ENCODE measurements at regions not wholly inside any gene's neighbourhood (a gene's known extent, or its start where the extent isn't known, plus 50 kb on each side); places are given as distances from the start of the nearest gene placed in this dataset.
"Not testable (repeated sequence)": the region's sequence is repeated elsewhere in the genome, so short reads cannot be mapped to it uniquely, and the experiment has no call there.

DNA sequence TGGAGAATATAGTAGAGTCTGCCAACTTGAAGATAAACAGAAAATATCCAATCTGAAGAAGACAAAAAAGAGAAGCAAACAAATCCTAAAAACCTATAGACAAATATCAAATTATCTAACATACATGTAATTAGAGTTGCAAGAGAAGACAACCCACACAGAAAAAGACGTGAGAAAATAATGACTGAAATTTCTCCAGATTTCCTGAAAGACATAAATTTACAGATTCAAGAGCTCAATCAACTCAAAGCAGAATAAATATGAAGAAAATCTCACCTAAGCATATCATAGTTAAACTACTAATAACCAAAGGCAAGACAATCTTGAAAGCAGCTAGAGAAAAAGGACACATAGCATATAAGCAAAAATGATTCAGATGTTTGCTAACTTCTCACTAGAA lies 261.2 kb upstream of the NFIA start:
- Histone ChIP-seq H3K36me3 (ENCODE audit: control insufficient read depth, low read depth, low read length) (no peaks in the 10 kb centered on the region), H3K27ac (ENCODE audit: low read length) (no peak overlapping the region), H3K4me3 (ENCODE audit: low read length) (no peak overlapping the region), H3K4me1 (ENCODE audit: control insufficient read depth, low read depth, low read length) (no peaks in the 10 kb centered on the region), H3K9ac (ENCODE audit: low read length) (no peak overlapping the region), H3K27me3 (ENCODE audit: control insufficient read depth, insufficient read depth, low read length) (no peaks in the 10 kb centered on the region), H3K9me3 (ENCODE audit: control insufficient read depth, low read depth, low read length) (no peaks in the 10 kb centered on the region)

DNA sequence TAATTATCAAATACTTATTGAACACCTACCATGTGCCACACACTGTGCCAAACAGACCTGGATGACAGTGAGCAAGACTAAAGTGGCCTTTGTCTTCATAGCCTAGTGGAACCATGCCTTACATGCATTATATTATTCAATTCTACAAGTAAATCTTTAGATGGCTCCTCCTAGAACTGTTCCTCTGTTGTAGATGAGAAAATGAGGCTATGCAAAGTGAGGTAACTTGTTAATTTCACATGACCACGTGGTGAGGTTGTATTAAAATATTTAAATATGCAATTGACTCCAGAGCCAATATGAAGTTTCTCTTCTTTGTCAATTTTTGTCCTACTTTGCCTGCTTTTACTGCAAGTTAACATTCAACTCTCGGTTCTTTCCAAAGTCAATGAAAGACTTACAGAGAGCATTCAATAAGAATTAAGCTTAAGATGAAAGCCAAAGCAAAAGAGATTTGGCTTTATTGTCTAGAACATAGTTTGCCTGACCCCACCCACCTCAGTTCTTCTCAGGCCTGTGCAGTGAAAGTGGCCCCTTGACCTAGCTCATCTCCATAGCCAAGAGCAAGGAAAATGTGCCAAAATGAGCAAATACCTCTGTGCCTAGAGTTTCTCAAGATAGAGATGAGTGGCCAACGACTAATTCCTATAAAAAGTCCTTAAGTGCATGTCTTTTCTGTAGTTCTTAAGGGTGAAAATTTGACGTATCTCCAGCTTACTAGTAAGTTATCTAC lies 263.2 kb upstream of the NFIA start:
- Histone ChIP-seq H3K27me3 (ENCODE audit: control insufficient read depth, insufficient read depth, low read length) (no peaks in the 10 kb centered on the region), H3K4me1 (ENCODE audit: control insufficient read depth, low read depth, low read length) (no peaks in the 10 kb centered on the region), H3K9me3 (ENCODE audit: control insufficient read depth, low read depth, low read length) (no peaks in the 10 kb centered on the region), H3K4me3 (ENCODE audit: low read length) (no peak overlapping the region), H3K9ac (ENCODE audit: low read length) (no peak overlapping the region), H3K27ac (ENCODE audit: low read length) (no peak overlapping the region), H3K36me3 (ENCODE audit: control insufficient read depth, low read depth, low read length) (no peaks in the 10 kb centered on the region)

DNA sequence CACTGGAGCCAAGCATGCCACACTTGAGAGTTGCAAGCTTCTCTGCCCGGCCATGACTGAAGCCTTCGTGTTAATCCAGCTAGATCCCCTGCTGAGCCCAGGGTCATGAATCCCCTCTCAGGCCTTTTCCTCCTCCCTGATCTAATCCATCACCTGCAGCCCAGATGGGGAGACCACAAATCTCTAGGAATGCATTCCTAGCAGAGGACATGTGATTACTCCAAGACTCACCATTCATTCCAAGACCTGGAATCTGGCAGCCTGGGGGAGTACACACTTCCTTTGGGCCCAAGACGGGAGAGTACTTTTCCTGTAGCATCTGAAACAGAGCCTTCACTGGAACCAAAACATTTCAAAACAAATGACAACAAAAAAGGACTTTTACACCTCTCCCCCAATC lies 269.3 kb upstream of the NFIA start:
- Histone ChIP-seq H3K9ac (ENCODE audit: low read length) (no peak overlapping the region), H3K27me3 (ENCODE audit: control insufficient read depth, insufficient read depth, low read length) (no peaks in the 10 kb centered on the region), H3K9me3 (ENCODE audit: control insufficient read depth, low read depth, low read length) (no peaks in the 10 kb centered on the region), H3K27ac (ENCODE audit: low read length) (no peak overlapping the region), H3K36me3 (ENCODE audit: control insufficient read depth, low read depth, low read length) (no peaks in the 10 kb centered on the region), H3K4me1 (ENCODE audit: control insufficient read depth, low read depth, low read length) (no peaks in the 10 kb centered on the region), H3K4me3 (ENCODE audit: low read length) (no peak overlapping the region)

DNA sequence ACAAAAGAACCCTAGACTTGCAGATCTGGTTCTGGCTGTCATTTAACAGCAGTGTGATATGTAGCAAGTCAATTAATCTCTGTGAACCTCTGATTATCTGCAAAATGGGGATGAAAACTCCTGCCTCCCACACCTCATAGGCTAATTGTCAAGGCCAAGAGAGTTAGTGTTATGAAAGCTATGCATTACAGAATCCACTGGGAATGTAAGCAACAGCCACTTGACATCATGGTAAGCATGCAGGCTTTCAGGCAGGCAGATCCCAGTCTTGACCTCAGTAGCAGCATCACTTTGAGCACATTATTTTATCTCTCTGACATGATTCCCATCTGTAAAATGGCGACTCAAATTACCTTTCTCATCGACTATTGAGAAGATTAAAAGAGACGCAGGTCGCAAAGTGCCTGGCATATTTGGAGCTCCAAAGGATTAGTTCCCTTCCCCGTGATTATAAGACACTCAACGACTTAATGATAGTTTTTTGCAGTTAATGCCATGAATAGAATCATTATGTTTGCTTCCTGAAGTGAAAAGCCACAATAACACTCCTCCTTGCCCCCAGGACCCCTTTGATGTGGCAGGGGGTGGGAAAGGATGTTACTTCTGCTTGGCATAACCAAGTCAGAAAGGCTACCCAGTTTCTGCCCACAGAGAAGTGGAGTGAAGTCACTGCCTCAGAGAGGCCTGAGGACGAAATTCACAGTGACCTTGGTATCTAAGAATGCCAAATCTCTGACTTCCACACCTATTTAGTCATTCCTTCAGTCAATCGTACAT lies 273.0 kb upstream of the NFIA start:
- no peak overlapping the region for H3K27ac ChIP-seq (ENCODE audit: low read length)
- H3K9me3 ChIP-seq (ENCODE audit: control insufficient read depth, low read depth, low read length), result no peaks in the 10 kb centered on the region
- no peaks in the 10 kb centered on the region for H3K36me3 ChIP-seq (ENCODE audit: control insufficient read depth, low read depth, low read length)
- H3K9ac ChIP-seq (ENCODE audit: low read length), result no peak overlapping the region
- no peaks in the 10 kb centered on the region for H3K4me1 ChIP-seq (ENCODE audit: control insufficient read depth, low read depth, low read length)
- no peaks in the 10 kb centered on the region for H3K27me3 ChIP-seq (ENCODE audit: control insufficient read depth, insufficient read depth, low read length)
- no peak overlapping the region for H3K4me3 ChIP-seq (ENCODE audit: low read length)

DNA sequence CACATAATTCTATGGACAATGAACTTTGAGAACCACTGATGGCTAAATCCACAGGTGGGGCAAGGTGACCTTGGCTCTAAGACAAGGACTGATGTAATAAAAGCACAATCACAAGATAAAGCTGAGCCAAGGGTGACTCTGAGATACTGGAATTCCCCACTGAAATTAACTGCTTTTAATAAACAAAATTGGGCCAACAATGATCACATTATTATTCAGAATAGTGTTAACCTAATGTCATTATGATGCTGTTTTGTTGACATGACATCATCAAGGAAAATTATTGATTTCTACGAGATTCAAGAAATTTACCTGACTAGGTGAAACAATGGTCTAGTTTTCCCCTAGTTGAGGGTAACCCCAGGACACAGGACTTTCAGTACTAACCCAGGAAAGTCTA lies 273.7 kb upstream of the NFIA start:
- Histone ChIP-seq H3K4me1 (ENCODE audit: control insufficient read depth, low read depth, low read length) (no peaks in the 10 kb centered on the region), H3K27ac (ENCODE audit: low read length) (no peak overlapping the region), H3K27me3 (ENCODE audit: control insufficient read depth, insufficient read depth, low read length) (no peaks in the 10 kb centered on the region), H3K36me3 (ENCODE audit: control insufficient read depth, low read depth, low read length) (no peaks in the 10 kb centered on the region), H3K9me3 (ENCODE audit: control insufficient read depth, low read depth, low read length) (no peaks in the 10 kb centered on the region), H3K9ac (ENCODE audit: low read length) (no peak overlapping the region), H3K4me3 (ENCODE audit: low read length) (no peak overlapping the region)

DNA sequence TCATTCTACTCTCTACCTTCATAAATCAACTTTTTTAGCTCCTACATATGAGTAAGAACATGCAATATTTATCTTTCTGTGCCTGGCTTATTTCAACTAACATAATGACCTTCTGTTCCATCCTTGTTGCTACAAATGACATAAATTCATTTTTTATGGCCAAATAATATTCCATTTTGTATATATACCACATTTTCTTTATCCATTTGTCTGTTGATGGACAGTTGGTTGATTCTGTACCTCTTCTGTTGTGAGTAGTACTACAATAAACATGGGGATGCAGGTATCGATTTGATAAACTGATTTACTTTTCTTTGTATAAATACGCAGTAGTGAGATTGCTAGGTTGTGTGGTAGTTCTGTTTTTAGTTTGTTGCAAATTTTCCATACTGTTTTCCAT lies 279.5 kb upstream of the NFIA start:
- H3K27ac ChIP-seq (ENCODE audit: low read length), result no peak overlapping the region
- H3K4me3 ChIP-seq (ENCODE audit: low read length), result no peak overlapping the region
- H3K36me3 ChIP-seq (ENCODE audit: control insufficient read depth, low read depth, low read length), result no peaks in the 10 kb centered on the region
- no peak overlapping the region for H3K9ac ChIP-seq (ENCODE audit: low read length)
- H3K27me3 ChIP-seq (ENCODE audit: control insufficient read depth, insufficient read depth, low read length), result no peaks in the 10 kb centered on the region
- H3K4me1 ChIP-seq (ENCODE audit: control insufficient read depth, low read depth, low read length), result no peaks in the 10 kb centered on the region
- H3K9me3 ChIP-seq (ENCODE audit: control insufficient read depth, low read depth, low read length), result no peaks in the 10 kb centered on the region

DNA sequence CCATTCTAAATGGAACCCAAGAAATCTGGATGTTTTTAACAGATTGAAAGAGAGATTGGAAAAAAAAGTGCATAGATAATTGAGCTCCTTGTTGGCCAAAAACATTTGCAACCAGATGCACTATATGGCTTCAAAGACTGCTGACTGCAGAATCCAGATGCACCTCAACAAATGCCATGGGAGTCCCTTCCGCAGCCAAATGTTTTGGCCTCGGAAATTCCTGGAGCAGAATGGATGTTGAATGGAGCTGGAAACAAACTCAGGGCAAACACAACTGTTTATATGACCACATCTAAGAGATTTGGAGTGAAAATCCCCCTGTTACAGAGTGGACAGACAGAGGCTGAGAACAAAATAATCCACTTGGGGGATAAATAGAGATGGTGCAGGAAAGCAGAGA lies 285.0 kb upstream of the NFIA start:
- H3K4me3 ChIP-seq (ENCODE audit: low read length), result no peak overlapping the region
- H3K4me1 ChIP-seq (ENCODE audit: control insufficient read depth, low read depth, low read length), result no peaks in the 10 kb centered on the region
- H3K9ac ChIP-seq (ENCODE audit: low read length), result no peak overlapping the region
- H3K9me3 ChIP-seq (ENCODE audit: control insufficient read depth, low read depth, low read length), result no peaks in the 10 kb centered on the region
- H3K36me3 ChIP-seq (ENCODE audit: control insufficient read depth, low read depth, low read length), result no peaks in the 10 kb centered on the region
- H3K27me3 ChIP-seq (ENCODE audit: control insufficient read depth, insufficient read depth, low read length), result no peaks in the 10 kb centered on the region
- H3K27ac ChIP-seq (ENCODE audit: low read length), result no peak overlapping the region

DNA sequence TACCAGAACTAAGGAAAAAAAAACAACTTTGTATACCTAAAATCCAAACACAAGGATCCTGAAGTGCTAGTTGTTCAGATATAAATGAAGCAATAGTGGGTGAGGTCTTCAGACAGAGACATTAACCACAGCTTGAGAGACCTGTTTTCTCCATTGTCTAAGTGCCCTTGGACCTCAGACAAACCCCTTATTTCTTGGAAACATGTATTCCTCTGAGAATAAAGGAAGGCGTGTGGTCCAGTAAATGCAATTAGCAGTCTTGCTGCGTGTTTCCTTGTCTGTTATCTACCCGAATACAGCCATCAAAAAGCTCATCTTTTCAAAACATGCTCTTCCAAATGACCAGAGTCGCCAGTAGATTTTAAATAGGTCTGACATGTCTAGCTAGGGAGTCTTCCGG lies 291.1 kb upstream of the NFIA start:
- no peak overlapping the region for H3K4me3 ChIP-seq (ENCODE audit: low read length)
- no peak overlapping the region for H3K27ac ChIP-seq (ENCODE audit: low read length)
- no peaks in the 10 kb centered on the region for H3K36me3 ChIP-seq (ENCODE audit: control insufficient read depth, low read depth, low read length)
- no peaks in the 10 kb centered on the region for H3K9me3 ChIP-seq (ENCODE audit: control insufficient read depth, low read depth, low read length)
- no peak overlapping the region for H3K9ac ChIP-seq (ENCODE audit: low read length)
- no peaks in the 10 kb centered on the region for H3K4me1 ChIP-seq (ENCODE audit: control insufficient read depth, low read depth, low read length)
- H3K27me3 ChIP-seq (ENCODE audit: control insufficient read depth, insufficient read depth, low read length), result no peaks in the 10 kb centered on the region

DNA sequence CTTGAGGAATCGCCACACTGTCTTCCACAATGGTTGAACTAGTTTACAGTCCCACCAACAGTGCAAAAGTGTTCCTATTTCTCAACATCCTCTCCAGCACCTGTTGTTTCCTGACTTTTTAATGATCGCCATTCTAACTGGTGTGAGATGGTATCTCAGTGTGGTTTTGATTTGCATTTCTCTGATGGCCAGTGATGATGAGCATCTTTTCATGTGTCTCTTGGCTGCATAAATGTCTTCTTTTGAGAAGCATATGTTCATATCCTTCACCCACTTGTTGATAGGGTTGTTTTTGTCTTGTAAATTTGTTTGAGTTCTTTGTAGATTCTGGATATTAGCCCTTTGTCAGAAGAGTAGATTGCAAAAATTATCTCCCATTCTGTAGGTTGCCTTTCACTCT lies 309.3 kb upstream of the NFIA start:
- H3K4me1 ChIP-seq (ENCODE audit: control insufficient read depth, low read depth, low read length); H3K4me3 ChIP-seq (ENCODE audit: low read length); H3K9me3 ChIP-seq (ENCODE audit: control insufficient read depth, low read depth, low read length); H3K27ac ChIP-seq (ENCODE audit: low read length); H3K36me3 ChIP-seq (ENCODE audit: control insufficient read depth, low read depth, low read length); H3K9ac ChIP-seq (ENCODE audit: low read length); H3K27me3 ChIP-seq (ENCODE audit: control insufficient read depth, insufficient read depth, low read length): not testable (repeated sequence)

DNA sequence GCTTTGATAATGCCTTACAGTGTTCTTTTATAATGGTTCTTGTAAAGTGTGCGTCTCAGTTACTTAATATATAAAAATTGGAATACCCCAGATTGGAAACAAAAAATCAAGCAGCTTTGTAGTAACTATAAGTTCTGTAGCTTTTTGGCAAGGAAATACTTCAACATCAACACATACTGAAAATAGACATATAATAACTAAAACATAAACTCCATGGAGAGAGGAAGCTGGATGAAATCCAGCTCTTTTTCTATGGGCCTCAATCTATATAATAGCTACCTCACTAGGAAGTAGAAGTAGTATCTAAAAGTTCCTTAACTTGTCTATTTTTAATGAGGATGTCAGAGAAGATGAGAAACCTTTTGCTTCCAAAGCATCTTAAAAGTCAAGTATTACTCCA lies 313.3 kb upstream of the NFIA start:
- Histone ChIP-seq H3K4me1 (ENCODE audit: control insufficient read depth, low read depth, low read length) (no peaks in the 10 kb centered on the region), H3K27ac (ENCODE audit: low read length) (no peak overlapping the region), H3K27me3 (ENCODE audit: control insufficient read depth, insufficient read depth, low read length) (no peaks in the 10 kb centered on the region), H3K9ac (ENCODE audit: low read length) (no peak overlapping the region), H3K4me3 (ENCODE audit: low read length) (no peak overlapping the region), H3K9me3 (ENCODE audit: control insufficient read depth, low read depth, low read length) (no peaks in the 10 kb centered on the region), H3K36me3 (ENCODE audit: control insufficient read depth, low read depth, low read length) (no peaks in the 10 kb centered on the region)

DNA sequence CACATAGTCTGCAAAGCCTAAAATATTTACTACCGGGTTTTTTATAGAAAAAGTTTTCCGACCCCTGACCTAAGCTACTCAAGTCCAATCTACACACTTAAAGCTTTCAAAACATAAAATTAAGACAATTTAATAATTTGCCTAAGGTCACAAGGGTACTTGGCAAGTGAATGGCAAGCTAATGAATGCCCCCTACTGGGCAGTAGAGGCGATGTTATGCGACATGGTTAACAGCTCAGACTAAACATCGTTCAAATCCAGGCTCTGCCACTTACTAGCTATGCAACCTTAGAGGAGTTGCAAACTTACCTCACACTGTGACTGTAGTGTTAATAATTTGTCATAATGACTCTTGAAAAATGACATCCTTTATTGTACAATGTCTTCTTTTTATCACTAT lies 317.2 kb upstream of the NFIA start:
- no peak overlapping the region for H3K9ac ChIP-seq (ENCODE audit: low read length)
- no peaks in the 10 kb centered on the region for H3K9me3 ChIP-seq (ENCODE audit: control insufficient read depth, low read depth, low read length)
- H3K27me3 ChIP-seq (ENCODE audit: control insufficient read depth, insufficient read depth, low read length), result no peaks in the 10 kb centered on the region
- no peak overlapping the region for H3K27ac ChIP-seq (ENCODE audit: low read length)
- H3K4me1 ChIP-seq (ENCODE audit: control insufficient read depth, low read depth, low read length), result no peaks in the 10 kb centered on the region
- no peaks in the 10 kb centered on the region for H3K36me3 ChIP-seq (ENCODE audit: control insufficient read depth, low read depth, low read length)
- no peak overlapping the region for H3K4me3 ChIP-seq (ENCODE audit: low read length)

DNA sequence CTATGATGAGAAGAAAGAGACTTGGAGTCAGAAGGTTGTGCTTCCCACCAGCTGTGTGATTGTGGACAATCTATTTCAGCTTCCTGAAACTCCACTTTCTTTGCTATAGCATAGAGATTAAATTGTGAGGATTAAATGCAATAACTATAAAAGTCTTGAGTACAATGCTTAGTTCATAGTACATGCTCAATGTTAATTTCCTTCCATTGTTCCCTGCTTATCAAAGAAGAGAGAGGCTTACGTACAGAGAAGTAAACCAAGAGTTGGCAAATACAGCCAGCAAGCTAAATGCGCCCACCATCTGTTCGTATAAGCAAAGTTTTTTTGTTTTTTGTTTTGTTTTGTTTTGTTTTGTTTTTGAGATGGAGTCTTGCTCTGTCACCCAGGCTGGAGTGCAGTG lies 317.9 kb upstream of the NFIA start:
- Histone ChIP-seq H3K4me3 (ENCODE audit: low read length) (no peak overlapping the region), H3K4me1 (ENCODE audit: control insufficient read depth, low read depth, low read length) (no peaks in the 10 kb centered on the region), H3K36me3 (ENCODE audit: control insufficient read depth, low read depth, low read length) (no peaks in the 10 kb centered on the region), H3K27ac (ENCODE audit: low read length) (no peak overlapping the region), H3K9ac (ENCODE audit: low read length) (no peak overlapping the region), H3K9me3 (ENCODE audit: control insufficient read depth, low read depth, low read length) (no peaks in the 10 kb centered on the region), H3K27me3 (ENCODE audit: control insufficient read depth, insufficient read depth, low read length) (no peaks in the 10 kb centered on the region)
